ENCODE measurements at regions not wholly inside any gene's neighbourhood (a gene's known extent, or its start where the extent isn't known, plus 50 kb on each side); places are given as distances from the start of the nearest gene placed in this dataset.

GRCh38 chr7:79507131-79507530, 53.7 kb upstream of the MAGI2 start:
- TF ChIP-seq EZH2phosphoT487 (IDR thresholded peaks at IDR 0.05; ENCODE audit: insufficient read depth, low read depth): no peak
- TF ChIP-seq EZH2 (IDR thresholded peaks at IDR 0.05; ENCODE audit: insufficient read depth, poor library complexity, severe bottlenecking): no peak

Data from GM23248 (cell line).